ENCODE measurements at regions not wholly inside any gene's neighbourhood (a gene's known extent, or its start where the extent isn't known, plus 50 kb on each side); places are given as distances from the start of the nearest gene placed in this dataset.
"Not testable (repeated sequence)": the region's sequence is repeated elsewhere in the genome, so short reads cannot be mapped to it uniquely, and the experiment has no call there.

DNA sequence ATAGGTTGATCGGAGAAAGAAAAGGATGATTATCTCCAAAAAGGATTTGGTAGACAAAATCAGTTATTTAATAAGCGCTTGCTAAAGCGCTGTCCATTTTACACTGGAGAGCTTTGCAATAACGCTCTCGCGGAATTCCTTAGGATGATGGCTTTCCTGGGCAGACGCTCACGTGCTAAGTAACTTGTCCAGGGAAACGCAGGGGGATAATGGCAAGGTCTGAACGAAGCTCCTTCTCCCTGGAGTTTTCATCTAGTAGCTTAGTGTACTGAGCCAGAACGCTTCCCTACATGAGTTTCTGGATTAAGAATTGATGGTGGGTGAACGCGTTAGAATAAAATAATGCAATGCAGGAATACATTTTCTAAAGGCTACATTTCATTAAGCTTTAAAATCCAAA lies 739.5 kb upstream of the SALL3 start:
- DNase-seq, result no peak

GRCh38 chr18:78240627-78241252 lies 738.9 kb upstream of the SALL3 start:
- no peak for DNase-seq

DNA sequence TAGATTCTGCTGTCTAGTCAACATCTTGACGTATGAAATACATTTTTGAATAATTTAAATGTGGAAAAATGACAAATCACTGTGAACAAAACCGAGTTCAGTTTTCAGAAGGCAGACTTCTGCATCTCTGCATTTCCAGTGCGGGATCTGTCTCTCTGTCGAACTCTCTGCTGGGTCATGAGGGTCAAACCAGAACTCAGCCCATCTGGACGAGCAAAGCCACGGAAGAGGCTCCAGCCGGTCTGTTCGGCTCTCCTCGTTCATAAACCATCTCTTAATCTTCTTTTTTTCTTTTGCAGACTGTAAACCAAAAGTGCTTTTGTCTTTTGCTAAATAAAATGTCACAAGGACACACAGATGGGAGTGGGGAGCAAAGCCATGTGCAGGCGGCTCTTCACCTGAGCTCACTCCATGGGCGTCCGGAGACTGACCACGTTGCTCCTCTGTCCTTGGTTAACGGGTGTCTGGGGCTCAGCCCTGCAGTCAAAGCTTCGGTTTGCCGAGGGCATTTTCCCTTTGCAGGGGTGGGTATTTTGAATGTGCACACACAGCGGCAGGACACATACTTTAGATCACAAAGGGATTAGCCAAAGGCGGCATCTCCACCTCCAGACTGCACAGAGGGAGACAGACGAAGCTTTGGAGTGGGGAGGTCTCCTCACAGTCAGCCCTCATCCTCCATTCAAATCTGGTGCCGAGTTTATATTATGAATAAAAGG lies 737.9 kb upstream of the SALL3 start:
- DNase-seq, result no peak

DNA sequence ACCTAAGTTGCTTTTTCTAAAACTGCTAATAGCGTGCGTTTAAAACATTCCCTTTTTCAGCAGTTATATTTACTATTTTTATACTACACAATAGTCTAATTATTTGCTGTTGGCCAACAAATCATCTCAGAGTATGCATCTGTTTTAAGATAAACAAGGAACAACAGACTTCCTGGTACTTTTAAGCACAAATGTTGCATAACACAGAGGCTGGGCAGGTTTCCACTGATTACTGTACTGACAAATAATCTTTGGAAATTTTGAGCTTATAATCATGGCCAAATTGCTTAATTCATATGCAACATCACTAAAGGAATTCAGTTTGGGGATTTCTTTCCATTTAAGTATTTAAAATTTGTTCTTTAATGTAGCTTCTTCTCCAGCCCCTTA lies 737.4 kb upstream of the SALL3 start:
- no peak for DNase-seq

DNA sequence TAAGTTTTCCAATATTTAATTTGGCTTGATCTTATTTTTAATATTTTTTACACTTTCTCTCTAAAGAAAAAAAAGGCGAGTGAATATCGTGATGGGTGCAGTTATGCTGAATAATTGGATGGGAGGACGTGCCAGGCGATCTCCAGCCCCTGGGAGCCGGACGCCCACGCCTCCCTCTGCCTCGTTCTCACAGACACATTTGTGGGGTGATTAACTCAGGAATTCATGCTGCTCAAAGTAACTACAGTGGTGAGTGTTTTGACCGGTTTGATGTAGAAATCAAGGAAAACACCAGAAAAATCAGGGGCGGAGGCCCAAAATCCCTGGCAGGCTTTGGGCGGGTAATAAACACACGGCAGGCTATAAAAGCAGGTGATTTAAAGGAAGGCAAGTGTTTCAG lies 736.8 kb upstream of the SALL3 start:
- DNase-seq, result no peak

- DNase-seq, result no peak
Observed at GRCh38 chr18:78244779-78245178, 734.8 kb upstream of the SALL3 start.

- DNase-seq, result no peak
Observed at GRCh38 chr18:78245451-78245850, 734.2 kb upstream of the SALL3 start.

DNA sequence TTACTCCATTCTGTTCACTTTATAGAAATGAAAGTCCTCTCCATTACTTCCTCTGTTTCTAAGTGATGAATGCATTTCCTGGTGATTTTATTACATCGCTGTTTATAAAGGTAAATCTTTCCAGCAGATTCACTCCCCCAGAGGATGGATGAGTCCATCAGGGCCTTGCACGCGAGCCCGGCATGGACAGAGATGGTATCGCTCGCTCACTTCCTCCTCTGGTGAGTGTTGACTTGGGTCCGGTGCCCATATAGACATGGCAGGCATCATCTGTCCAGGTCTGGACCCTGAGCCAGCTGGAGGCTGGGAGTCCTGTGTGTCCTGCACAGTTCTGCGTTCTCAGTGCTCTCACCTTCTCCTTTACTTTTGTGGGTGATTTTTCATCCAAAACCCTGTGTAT lies 733.6 kb upstream of the SALL3 start:
- no peak for DNase-seq

DNA sequence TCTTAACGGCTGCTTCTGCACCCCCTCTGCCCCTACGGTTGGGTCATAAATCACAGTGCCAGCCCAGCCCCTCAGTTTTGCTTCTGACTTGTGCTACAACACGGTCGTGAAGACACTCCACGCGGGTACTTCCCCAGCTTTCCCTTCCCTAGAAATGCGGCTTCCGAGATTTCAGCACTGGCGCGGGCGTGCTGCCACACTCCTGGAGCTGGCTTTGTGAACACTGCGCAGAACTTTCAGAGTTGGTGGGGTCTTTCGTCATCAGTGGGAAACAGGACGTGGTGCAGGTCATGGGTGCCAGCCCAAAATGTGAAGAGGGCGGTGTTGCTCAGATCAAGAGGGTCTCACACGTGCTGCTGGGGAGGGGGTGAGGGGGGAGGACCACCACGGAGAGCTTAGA lies 733.0 kb upstream of the SALL3 start:
- DNase-seq, result no peak

- no peak for DNase-seq
Observed at GRCh38 chr18:78247615-78248289, 731.9 kb upstream of the SALL3 start.

- no peak for DNase-seq
Observed at GRCh38 chr18:78255013-78255412, 724.6 kb upstream of the SALL3 start.

DNA sequence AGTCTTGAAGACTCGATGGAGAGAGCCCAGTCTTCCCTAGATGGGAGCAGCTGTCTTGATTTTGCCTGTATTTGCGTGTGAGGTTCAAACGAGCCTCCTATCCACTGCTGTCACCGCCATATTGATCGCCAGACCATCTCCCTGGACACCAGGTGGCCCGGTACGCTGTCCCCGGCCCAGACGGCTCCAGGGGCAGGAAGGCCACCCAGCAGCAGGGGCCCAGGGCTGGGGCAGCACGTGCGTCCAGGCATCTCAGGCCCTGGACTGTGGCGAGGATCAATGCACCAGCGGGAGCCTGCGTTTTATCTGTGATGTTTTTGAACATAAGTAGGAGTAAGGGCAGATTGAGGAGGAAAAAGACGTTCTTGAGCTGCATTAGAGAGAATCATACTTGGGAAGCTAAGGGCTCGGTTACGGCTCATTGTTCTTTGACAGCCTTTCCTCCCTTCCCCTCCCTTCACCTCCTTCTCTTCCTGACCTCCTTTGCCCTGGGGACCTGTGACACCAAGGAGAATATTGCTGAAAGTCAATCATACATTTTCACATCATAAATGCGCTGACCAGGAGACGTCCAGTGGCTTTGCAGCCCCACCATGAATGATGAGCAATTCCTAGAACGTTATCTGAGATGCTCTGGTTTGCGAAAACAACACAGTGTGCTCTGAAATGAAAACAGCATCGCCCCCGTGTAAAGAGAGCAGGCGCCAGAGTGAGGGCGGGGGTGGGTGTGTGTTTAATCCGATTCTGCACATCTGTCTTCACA lies 711.2 kb upstream of the SALL3 start:
- DNase-seq, result no peak

DNA sequence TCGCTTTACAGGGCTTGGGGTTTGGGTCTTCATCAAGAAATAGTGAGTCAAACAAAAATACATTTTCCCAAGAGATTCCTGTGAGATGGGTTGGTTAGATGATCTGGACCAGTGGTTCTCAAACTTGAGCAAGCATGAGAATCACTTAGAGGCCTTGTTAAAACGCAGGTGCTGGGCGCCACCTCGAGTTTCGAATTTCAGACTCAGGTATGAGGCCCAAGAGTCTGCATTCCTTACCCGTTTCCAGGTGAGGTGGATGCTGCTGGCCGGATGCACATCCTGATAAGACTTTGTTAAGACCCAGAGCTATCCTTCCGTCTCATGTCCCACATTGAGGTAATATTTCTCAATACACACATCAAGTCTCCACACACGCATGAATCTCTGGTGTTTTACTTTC lies 707.8 kb upstream of the SALL3 start:
- DNase-seq, result no peak

DNA sequence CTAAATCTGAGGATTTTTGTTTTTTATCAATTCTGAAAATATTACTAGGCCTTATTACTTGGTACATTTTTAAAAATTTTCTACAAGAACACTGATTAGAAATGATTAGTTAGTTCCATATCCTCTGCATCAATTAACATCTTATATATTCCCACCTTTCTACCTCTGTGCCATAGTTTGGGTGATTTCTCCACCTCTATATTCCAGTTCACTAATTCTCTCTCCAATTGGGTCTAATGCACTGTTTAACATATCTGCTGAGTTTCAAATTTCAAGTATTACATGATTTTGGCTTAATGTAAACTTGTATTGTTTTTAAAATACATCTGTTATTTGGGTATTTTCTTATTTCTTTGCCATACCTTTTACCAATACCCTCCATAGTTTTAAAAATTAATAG lies 705.7 kb upstream of the SALL3 start:
- no peak for DNase-seq

DNA sequence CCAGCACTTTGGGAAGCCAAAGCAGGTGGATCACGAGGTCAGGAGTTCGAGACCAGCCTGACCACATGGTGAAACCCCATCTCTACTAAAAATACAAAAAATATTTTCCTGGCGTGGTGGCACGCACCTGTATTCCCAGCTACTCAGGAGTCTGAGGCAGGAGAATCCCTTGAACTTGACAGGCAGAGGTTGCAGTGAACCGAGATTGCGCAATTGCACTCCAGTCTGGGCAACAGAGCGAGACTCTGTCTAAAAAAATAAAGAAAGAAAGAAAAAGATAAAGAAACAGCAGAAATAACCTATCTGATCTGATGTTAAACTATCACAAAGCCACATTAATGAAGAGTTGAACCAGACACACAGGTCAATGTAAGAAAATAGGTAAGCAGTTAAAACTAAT lies 696.2 kb upstream of the SALL3 start:
- not testable (repeated sequence) for DNase-seq

GRCh38 chr18:78292618-78293380 lies 686.8 kb upstream of the SALL3 start:
- no peak for DNase-seq

DNA sequence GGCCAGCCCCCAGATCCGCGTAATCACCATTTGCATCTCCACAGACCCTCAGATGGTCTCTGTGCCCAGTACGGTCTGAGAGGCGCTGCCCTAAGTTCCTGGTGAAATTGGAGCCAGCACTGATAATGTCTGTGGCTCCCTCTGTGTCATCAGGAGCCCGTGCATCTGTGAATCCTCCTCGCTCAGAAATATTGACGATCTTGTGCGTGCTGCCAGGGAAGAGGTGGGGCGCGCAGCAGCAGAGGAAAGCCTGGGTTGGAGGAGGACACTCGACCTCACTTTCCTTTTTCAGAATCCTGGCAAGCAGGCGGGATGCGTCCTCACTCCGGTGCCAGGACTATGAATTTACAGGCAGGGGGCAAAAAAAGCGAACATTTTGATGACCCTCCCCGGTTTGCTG lies 686.1 kb upstream of the SALL3 start:
- no peak for DNase-seq

DNA sequence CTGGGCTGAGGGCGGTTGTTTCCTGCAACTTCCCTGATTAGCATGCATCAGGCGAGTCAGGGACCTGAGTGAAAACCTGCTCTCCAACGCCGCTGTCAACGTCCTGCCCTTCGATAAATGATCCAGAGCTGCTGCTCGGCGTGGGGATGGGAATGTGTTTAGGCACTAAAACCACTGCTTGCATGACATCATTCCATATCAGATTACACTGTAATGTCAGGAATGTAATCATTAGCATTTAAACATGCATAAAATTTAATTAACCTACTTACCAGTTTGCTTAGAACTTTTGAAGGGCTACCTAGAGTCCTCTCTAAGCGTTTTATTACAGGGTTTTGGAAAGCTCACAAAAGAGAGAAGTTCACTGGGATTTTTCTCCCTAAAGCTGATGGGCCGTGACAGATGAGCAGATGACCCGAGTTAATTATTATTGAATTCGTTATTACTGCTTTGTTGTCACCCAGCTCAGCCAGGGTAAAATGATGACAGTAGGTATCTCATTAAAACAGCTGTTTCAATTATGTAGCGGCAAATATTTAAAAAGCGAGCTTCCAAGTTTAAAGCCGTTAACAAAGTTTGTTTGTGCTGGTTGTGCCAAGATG lies 685.6 kb upstream of the SALL3 start:
- DNase-seq, result peak; percentile 6

GRCh38 chr18:78295262-78295661 lies 684.4 kb upstream of the SALL3 start:
- no peak for DNase-seq

DNA sequence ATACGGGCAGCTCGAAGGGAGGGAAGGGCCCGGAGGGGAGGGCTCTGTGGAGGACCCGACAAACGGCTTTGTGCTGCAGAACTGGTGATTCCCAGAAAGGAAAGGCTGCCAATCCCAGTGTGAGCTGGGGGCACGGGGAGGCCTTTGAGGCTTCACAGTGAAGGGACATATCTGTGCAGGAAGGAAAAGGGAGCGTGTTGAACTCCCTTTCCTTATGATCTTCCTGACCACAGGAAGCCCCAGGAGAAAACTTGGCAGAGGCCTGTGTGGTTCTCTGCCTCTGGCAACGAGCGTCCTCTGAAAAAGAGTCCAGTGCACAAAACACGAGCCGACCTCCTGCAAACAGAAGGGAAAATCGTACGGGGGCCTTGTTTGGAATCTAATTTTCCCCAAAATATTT lies 683.5 kb upstream of the SALL3 start:
- DNase-seq, result no peak

- DNase-seq, result no peak
Observed at GRCh38 chr18:78297048-78297447, 682.6 kb upstream of the SALL3 start.

DNA sequence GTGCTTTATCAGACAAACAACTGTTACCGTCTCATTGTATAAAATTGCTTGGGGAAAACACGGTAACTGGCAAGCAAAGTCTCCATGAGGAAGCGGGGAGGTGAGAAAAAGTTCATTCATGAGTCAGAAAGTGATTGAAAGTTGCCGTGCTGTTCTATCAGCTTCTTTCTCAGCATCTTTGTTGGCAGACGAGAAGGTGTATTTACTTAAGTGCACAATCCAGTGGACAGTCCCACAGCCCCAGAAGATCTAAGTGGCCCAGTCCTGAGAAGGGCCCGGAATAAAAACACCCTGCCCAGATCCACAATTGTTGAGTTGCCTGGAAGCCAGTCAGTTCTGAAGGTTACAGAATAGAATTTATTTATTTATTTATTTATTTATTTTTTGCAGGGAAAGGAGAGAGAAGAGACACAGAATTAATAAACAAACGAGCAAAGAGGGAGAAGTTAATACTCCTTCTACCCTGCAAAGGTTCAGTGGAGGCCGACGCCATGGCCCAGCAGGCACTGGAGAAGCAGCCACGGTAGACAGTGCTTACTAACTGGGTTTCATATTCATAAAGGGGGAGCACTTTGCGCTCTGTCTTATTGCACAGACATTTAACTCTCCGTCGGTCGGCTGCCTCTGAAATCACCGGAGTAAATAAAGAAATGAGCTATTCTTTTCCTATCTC lies 676.0 kb upstream of the SALL3 start:
- DNase-seq, result no peak

All from NCI-H510A (cell line).